ENCODE measurements at regions not wholly inside any gene's neighbourhood (a gene's known extent, or its start where the extent isn't known, plus 50 kb on each side); places are given as distances from the start of the nearest gene placed in this dataset.
"Not testable (repeated sequence)": the region's sequence is repeated elsewhere in the genome, so short reads cannot be mapped to it uniquely, and the experiment has no call there.

GRCh38 chr2:90298126-90298755, 1606.8 kb downstream of the RPIA start:
- DNase-seq = not testable (repeated sequence)

DNA sequence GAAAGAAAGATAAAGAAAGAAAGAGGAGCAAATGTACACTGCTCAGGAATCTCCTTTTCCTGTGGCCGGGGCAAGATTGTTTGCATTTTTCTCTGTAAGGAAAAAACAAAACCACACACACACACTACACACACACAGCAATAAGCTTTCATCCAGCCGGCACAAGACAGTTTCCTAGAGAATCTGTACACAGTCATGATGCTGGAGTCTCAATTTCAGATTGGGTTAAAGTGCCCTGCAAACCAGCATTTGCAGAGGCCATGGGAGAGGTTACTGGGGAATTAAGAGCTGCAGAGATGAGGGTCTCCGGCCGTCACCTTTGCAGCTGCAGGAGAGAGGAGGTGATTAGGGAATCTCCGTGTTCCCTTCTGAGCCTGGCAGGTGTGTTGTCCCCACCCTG, 1607.5 kb downstream of the RPIA start:
- not testable (repeated sequence) for DNase-seq

DNA sequence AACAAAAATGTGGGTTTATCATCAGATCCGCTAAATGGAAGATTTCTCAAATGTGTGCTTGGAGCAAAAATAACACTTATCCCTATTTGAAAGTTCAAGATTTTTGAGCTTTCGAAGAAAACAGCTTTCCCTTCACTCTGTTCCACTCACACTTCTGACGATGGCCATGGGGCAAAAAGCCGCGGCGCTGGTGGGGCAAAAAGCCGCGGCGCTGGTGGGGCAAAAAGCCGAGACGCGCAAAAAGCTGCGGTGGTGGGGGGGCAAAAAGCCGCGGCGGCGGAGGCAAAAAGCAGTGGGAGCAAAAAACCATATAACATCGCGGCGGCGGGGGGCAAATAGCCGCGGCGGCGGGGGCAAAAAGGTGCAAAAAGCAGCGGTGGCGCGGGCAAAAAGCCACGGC, 1631.5 kb downstream of the RPIA start:
- DNase-seq = not testable (repeated sequence)

DNA sequence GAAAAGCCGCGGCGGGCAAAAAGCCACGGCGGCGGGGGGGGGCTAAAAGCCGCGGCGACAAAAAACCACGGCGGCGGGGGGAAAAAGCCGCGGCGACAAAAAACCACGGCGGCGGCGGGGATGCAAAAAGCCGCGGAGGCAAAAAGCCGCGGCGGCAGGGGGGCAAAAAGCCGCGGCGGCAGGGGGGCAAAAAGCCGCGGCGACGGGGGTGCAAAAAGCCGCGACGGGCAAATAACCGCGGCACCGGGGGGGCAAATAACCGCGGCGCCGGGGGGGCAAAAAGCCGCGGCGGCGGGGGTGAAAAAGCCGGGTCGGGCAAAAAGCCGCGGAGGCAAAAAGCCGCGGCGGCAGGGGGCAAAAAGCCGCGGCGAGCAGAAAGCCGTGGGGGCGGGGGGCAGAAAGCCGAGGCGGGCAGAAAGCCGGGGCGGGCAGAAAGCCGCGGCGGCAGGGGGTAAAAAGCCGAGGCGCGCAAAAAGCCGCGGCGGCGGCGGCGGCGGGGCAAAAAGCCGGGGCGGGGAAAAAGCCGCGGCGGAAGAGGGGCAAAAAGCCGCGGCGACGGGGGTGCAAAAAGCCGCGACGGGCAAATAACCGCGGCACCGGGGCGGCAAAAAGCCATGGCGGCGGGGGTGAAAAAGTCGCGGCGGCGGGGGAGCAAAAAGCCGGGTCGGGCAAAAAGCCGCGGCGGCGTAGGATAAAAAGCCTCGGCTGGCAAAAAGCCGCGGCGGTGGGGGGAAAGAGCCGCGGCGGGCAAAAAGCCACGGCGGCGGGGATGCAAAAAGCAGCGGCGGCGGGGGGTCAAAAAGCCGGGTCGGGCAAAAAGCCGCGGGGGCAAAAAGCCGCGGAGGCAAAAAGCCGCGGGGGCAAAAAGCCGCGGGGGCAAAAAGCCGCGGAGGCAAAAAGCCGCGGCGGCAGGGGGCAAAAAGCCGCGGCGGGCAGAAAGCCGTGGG, 1632.4 kb downstream of the RPIA start:
- DNase-seq = not testable (repeated sequence)

DNA sequence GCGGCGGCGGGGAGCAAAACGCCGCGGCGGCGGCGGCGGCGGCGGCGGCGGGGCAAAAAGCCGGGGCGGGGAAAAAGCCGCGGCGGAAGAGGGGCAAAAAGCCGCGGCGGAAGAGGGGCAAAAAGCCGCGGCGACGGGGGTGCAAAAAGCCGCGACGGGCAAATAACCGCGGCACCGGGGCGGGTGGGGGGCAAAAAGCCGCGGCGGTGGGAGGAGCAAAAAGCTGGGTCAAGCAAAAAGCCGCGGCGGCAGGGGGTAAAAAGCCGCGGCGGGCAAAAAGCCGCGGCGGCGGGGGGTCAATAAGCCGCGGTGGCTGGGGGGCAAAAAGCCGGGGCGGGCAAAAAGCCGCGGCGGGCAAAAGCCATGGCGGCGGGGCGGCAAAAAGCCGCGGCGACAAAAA, 1633.2 kb downstream of the RPIA start:
- DNase-seq = not testable (repeated sequence)

DNA sequence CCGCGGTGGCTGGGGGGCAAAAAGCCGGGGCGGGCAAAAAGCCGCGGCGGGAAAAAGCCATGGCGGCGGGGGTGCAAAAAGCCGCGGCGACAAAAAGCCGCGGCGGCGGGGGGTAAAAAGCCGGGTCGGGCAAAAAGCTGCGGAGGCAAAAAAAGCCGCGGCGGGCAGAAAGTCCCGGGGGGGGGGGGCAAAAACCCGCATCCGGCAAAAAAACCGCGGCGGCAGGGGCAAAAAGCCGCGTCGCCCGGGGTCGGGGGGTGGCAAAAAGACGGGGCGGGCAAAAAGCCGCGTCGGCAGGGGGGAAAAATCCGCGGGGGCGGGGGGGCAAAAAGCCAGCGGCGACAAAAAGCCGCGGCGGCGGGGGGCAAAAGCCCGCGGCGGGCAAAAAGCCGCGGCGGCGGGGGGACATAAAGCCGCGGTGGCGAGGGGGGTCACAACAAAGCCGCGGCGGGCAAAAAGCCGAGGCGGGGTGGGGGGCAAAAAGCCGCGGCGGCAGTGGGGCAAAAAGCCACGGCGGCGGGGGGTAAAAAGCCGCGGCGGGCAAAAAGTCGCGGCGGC, 1634.4 kb downstream of the RPIA start:
- not testable (repeated sequence) for DNase-seq

- DNase-seq = not testable (repeated sequence)
Measured at GRCh38 chr2:90355546-90355945, 1664.1 kb downstream of the RPIA start.

GRCh38 chr2:90359344-90359743, 1667.9 kb downstream of the RPIA start:
- not testable (repeated sequence) for DNase-seq

- not testable (repeated sequence) for DNase-seq
Measured at GRCh38 chr2:90359887-90360730, 1668.6 kb downstream of the RPIA start.

- DNase-seq = not testable (repeated sequence)
Measured at GRCh38 chr2:90360731-90361035, 1669.2 kb downstream of the RPIA start.
